Esophagus squamous epithelium (tissue), 5 donors: ENCODE measurements at regions not wholly inside any gene's neighbourhood (a gene's known extent, or its start where the extent isn't known, plus 50 kb on each side); places are given as distances from the start of the nearest gene placed in this dataset.

Experiments used
- DNase-seq: peaks from one replicate; lab custom pipeline; 2025; lab: John Stamatoyannopoulos, UW
- H3K27ac ChIP-seq, 4 donors: fragments of 200-600 bp; sonication (generic); one replicate each; pipeline ENCODE4 v1.5.1; 2016 to 2019; ENCODE audit warnings: mild to moderate bottlenecking in 1 of 4
- H3K27me3 ChIP-seq, 4 donors: fragments of 200-600 bp; sonication (generic); 1 replicate in 3 of 4; 2 replicates in 1 of 4; pipeline versions ENCODE4 v1.5.1 to v1.6.0; 2017 to 2021; ENCODE audit warnings: antibody characterized with exemption in 1 of 4
- H3K36me3 ChIP-seq, 3 donors: fragments of 200-600 bp; sonication (generic); one replicate each; pipeline ENCODE4 v1.5.1; 2016 to 2019
- H3K4me1 ChIP-seq, 3 donors: fragments of 200-600 bp; sonication (generic); one replicate each; pipeline ENCODE4 v1.5.1; 2017 to 2019
- H3K4me3 ChIP-seq, 4 donors: fragments of 200-600 bp; sonication (generic); 1 replicate in 3 of 4; 2 replicates in 1 of 4; pipeline ENCODE4 v1.5.1; 2016 to 2019; ENCODE audit warnings: mild to moderate bottlenecking in 2 of 4, moderate library complexity in 1 of 4
- H3K9me3 ChIP-seq, 3 donors: fragments of 200-600 bp; sonication (generic); one replicate each; pipeline ENCODE4 v1.5.1; 2016 to 2019
- POLR2A ChIP-seq, 4 donors: fragments of 450-650 bp; IDR thresholded peaks; one replicate each; pipeline ENCODE4 v1.6.1; 2017; ENCODE audit warnings: antibody characterized with exemption in 4 of 4, mild to moderate bottlenecking in 4 of 4, moderate library complexity in 3 of 4
- WGBS, 2 donors: methylation state at CpG; one replicate each; pipeline ENCODE4 v1.1.5; 2018; 5-methylcytosine and 5-hydroxymethylcytosine counted together
- intact Hi-C: fragments of 100-400 bp; cut with DNase I; formaldehyde crosslinking; loops from one replicate; pipeline ENCODE4 v1.15.0; 2022
- TF ChIP-seq, protein P1 (sequence below), 6 experiments: fragments of 450-650 bp in 4 of 6; fragments of 200-600 bp in 2 of 6; sonication (generic) in 2 of 6; IDR thresholded peaks; one replicate each; pipeline ENCODE4 v1.5.1; 2016 to 2019; ENCODE audit warnings: antibody characterized with exemption in 6 of 6, mild to moderate bottlenecking in 4 of 6, moderate library complexity in 4 of 6
- donor health status: DM: yes; HTN: yes; CAD: no.

DNA sequence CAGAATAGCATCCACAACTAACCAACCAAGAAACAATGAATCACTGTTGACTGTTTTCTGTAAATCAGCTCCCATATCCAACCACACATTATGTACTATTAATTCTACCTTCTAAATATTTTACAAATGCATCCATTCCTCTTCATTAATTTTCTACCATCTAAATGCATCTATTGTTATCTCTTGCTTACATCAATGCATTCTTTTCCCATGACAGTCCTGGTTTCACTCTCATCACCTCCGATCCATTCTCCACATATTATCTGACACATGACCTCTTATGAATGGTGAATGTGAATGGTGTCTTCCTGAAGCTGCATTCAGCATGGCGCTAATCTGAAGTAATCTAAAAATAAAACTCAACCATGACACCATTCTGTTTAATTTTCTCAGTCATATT lies 153.8 kb upstream of the CALCR start:
- Histone ChIP-seq H3K27ac (no peak overlapping the region), H3K9me3 (no peaks in the 10 kb centered on the region), H3K4me3 (no peak overlapping the region), H3K27me3 (no peaks in the 10 kb centered on the region), H3K36me3 (no peaks in the 10 kb centered on the region), H3K4me1 (no peaks in the 10 kb centered on the region)
- DNase-seq, result no peak
- no peak for TF ChIP-seq POLR2A (IDR thresholded peaks at IDR 0.05)
- TF ChIP-seq, protein P1, sequence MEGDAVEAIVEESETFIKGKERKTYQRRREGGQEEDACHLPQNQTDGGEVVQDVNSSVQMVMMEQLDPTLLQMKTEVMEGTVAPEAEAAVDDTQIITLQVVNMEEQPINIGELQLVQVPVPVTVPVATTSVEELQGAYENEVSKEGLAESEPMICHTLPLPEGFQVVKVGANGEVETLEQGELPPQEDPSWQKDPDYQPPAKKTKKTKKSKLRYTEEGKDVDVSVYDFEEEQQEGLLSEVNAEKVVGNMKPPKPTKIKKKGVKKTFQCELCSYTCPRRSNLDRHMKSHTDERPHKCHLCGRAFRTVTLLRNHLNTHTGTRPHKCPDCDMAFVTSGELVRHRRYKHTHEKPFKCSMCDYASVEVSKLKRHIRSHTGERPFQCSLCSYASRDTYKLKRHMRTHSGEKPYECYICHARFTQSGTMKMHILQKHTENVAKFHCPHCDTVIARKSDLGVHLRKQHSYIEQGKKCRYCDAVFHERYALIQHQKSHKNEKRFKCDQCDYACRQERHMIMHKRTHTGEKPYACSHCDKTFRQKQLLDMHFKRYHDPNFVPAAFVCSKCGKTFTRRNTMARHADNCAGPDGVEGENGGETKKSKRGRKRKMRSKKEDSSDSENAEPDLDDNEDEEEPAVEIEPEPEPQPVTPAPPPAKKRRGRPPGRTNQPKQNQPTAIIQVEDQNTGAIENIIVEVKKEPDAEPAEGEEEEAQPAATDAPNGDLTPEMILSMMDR (IDR thresholded peaks at IDR 0.05), result no peak
- intact Hi-C loops, result no loop called here
- WGBS, 2 donors, result 70 to 71% methylated on average over 2 of the region's 2 CpGs

DNA sequence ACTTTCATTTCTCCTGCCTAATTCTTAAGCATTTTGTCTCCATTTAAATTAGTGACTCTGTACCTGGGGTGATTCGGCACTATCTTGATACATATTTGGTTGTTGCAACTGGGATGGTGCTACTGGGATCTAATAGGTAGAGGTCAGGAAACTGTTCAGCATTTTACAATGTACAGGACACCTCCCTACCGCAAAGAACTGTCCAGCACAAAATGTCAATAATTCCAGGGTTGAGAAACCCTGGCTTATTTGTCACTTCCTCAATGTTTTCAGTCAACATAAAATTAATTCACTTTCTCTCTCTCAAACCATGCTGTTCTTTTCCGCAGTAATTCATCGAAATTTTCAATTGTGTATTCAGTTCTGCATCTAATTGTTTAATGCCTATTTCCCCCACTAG lies 151.4 kb upstream of the CALCR start:
- intact Hi-C loops, result no loop called here
- TF ChIP-seq, protein P1 (IDR thresholded peaks at IDR 0.05), result no peak
- TF ChIP-seq POLR2A (IDR thresholded peaks at IDR 0.05), result no peak
- Histone ChIP-seq H3K4me1 (no peaks in the 10 kb centered on the region), H3K27me3 (no peaks in the 10 kb centered on the region), H3K27ac (no peak overlapping the region), H3K36me3 (no peaks in the 10 kb centered on the region), H3K4me3 (no peak overlapping the region), H3K9me3 (no peaks in the 10 kb centered on the region)
- no peak for DNase-seq
- WGBS, 2 donors, result 84 to 91% methylated on average over 4 of the region's 4 CpGs

DNA sequence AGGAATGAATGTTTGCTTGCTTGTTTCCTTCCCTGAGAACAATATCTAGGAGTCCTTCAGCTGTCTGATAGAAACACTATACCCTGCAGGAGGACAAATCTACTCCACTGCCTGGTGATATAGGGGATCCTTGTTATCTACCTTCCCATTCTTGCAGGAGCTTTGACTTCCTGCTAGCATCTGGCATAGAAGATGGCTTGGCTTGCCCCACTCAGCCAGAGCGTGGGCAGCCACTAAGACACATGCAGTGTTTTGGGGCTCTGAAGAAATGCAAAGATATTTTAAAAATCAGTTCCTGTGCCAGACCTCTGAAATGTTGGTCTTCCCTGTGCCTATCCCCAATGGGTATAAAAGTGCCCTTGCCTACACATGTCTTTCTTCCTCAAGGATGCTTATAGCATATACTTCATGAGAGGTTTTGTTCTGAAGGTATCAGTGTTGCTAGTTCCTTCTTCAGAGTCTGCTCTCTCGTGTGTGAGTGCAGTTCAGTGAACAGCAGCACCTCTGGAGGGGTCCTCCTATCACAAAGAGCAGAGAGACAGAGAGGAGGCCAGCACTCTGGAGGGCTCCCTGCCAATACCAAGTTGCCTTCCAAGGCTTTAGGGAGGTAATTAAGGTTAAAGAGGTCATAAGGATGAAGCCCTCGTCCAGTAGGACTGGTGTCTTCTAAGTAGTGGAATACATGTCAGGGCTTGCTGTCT lies 149.1 kb upstream of the CALCR start:
- 33 to 71% methylated on average over 2 to 3 of the region's 3 CpGs for WGBS, 2 donors
- intact Hi-C loops, result no loop called here

DNA sequence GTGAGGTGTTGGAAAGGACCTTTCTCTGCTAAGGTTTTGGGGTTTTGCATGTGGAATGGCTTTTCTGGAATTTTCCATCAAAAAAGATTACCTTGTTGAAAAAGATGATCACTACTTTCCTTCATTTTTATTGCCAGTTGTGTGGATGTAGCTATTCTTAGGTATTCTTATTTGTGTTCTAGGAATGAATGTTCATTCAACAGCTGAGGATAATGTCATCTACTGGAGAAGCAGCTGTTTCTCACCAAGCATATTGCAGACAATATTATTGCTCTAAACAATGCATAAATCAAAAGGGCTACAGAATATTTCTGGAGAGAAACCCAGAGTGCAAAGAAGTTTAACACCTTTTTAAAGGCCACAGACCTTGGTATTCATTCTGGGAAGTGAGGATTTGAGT lies 145.6 kb upstream of the CALCR start:
- no peaks in the 10 kb centered on the region for H3K9me3 ChIP-seq
- no peaks in the 10 kb centered on the region for H3K36me3 ChIP-seq
- DNase-seq, result no peak
- H3K27me3 ChIP-seq, result no peaks in the 10 kb centered on the region
- H3K4me1 ChIP-seq, result no peaks in the 10 kb centered on the region
- intact Hi-C loops, result no loop called here
- H3K4me3 ChIP-seq, result no peak overlapping the region
- TF ChIP-seq, protein P1 (IDR thresholded peaks at IDR 0.05), result no peak
- TF ChIP-seq POLR2A (IDR thresholded peaks at IDR 0.05), result no peak
- no peak overlapping the region for H3K27ac ChIP-seq

More for the DNA sequence above, 149.1 kb upstream of the CALCR start:
- DNase-seq, result no peak
- Histone ChIP-seq H3K27ac (no peak overlapping the region), H3K27me3 (no peaks in the 10 kb centered on the region), H3K36me3 (no peaks in the 10 kb centered on the region), H3K4me3 (no peak overlapping the region), H3K4me1 (no peaks in the 10 kb centered on the region), H3K9me3 (no peaks in the 10 kb centered on the region)
- TF ChIP-seq, protein P1 (IDR thresholded peaks at IDR 0.05), result no peak
- TF ChIP-seq POLR2A (IDR thresholded peaks at IDR 0.05), result no peak

DNA sequence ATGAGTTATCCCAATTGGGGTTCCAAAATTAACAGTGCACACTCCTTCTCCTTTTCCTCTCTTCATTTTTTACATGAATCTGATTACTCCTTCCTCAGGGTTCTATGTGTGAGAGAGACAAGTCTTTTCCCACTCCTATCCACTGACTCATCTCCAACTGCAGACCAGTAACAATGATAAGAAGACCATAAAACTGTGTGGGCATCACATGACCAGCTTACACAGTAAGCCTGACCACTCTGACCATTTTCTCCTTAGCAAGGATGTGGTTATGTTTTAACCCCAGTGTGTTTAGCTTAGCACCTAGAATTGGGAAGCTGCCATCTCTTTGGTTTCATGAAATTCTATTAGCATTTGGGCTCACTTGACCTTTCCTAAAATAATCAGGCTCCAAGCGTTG lies 145.0 kb upstream of the CALCR start:
- no peaks in the 10 kb centered on the region for H3K9me3 ChIP-seq
- intact Hi-C loops, result no loop called here
- no peaks in the 10 kb centered on the region for H3K27me3 ChIP-seq
- no peak for DNase-seq
- H3K36me3 ChIP-seq, result no peaks in the 10 kb centered on the region
- H3K4me1 ChIP-seq, result no peaks in the 10 kb centered on the region
- H3K4me3 ChIP-seq, result no peak overlapping the region
- TF ChIP-seq, protein P1 (IDR thresholded peaks at IDR 0.05), result no peak
- TF ChIP-seq POLR2A (IDR thresholded peaks at IDR 0.05), result no peak
- WGBS, 2 donors, result 80 to 92% methylated on average over 1 of the region's 1 CpG
- H3K27ac ChIP-seq, result no peak overlapping the region
